Prostate gland (tissue), 2 donors: ENCODE measurements at regions not wholly inside any gene's neighbourhood (a gene's known extent, or its start where the extent isn't known, plus 50 kb on each side); places are given as distances from the start of the nearest gene placed in this dataset.

Experiments used
- CTCF ChIP-seq, 4 experiments: fragments of 200-600 bp in 2 of 4; fragments of 450-650 bp in 2 of 4; sonication (generic) in 2 of 4; IDR thresholded peaks; 1 replicate in 3 of 4; 2 replicates in 1 of 4; pipeline ENCODE4 v1.5.1; 2016 to 2019; ENCODE audit warnings: antibody characterized with exemption in 4 of 4, mild to moderate bottlenecking in 2 of 4, moderate library complexity in 2 of 4
- POLR2AphosphoS5 ChIP-seq: sonication (generic); formaldehyde crosslinking; IDR thresholded peaks from one replicate; pipeline ENCODE4 v1.6.1; 2017; ENCODE audit warnings: antibody characterized with exemption

GRCh38 chr2:53424902-53425301 is 342.7 kb upstream of the CHAC2 start:
- TF ChIP-seq CTCF (IDR thresholded peaks at IDR 0.05) = no peak
- no peak for TF ChIP-seq POLR2AphosphoS5
